T47D (cell line): ENCODE measurements at regions not wholly inside any gene's neighbourhood (a gene's known extent, or its start where the extent isn't known, plus 50 kb on each side); places are given as distances from the start of the nearest gene placed in this dataset.
"Not testable (repeated sequence)": the region's sequence is repeated elsewhere in the genome, so short reads cannot be mapped to it uniquely, and the experiment has no call there.

Experiments used
- DNase-seq, 2 experiments: peaks; one replicate each; pipeline versions ENCODE4 v3.0.0 to v3.0.0-alpha.2; 2011 to 2012; ENCODE audit warnings: low read depth in 1 of 2, low spot score in 1 of 2
- JUND ChIP-seq: IDR thresholded peaks from 2 replicates; pipeline ENCODE4 v1.6.1; 2012; ENCODE audit warnings: low read depth
- in situ Hi-C: cut with HindIII; loops from 2 replicates; pipeline ENCODE4 v1.10.0; 2016; ENCODE audit warnings: low sequenced_read_pairs, low pct_unique_long_range_greater_than_20kb

DNA sequence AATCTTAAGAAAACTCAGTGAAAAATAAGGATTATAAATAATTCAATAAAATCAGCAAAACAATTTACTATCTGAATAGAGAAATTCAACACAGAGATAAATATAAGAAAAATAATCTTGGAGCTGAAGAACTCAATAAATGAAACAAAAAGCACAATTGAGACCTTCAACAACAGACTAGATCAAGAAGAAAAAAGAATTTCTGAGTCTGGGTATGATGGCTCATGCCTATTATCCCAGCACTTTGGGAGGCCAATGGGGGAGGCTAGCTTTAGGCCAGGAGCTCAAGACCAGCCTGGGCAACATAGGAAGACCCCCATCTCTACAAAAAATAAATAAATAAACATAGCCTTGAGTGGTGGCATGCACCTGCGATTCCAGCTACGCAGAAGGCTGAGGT, 1295.7 kb upstream of the NRXN1 start:
- in situ Hi-C loops: no loop called here
- no peak for DNase-seq
- no peak for TF ChIP-seq JUND

DNA sequence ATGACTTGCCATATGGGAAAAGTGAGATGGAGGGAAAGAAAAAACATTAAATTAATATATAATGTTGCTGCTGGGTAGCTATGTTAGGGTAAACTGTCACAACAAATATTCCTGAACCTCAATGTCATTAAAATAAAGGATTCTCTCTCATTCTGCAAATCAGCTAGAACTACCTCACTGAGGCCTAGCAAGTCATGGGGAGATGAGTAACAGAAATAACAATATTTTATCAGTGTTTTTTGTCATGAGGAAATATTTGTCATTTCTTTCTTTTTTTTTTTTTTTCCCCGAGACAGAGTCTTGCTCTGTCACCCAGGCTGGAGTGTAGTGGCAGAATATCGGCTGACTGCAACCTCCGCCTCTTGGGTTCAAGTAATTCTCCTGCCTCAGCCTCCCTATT, 1282.3 kb upstream of the NRXN1 start:
- no peak for TF ChIP-seq JUND
- no peak for DNase-seq
- in situ Hi-C loops: no loop called here

DNA sequence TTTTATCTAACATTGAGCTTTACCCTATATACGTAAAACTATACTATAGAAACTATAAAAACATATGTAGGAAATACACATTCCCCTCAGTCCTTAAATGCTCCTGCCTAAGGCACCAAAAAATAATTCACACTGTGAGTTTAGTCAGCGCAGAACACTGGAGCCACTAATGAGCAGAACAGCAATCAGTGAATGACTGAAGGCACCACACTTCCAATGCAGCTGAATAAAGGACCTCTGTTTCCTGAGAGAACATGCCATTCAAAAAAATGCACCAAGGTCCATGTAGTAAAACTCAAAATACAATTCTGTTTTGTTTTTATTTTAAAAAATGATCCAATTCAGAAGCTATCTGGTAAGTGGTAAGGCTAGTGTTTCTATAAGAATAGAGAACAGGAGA, 1280.6 kb upstream of the NRXN1 start:
- in situ Hi-C loops: no loop called here
- TF ChIP-seq JUND: no peak

DNA sequence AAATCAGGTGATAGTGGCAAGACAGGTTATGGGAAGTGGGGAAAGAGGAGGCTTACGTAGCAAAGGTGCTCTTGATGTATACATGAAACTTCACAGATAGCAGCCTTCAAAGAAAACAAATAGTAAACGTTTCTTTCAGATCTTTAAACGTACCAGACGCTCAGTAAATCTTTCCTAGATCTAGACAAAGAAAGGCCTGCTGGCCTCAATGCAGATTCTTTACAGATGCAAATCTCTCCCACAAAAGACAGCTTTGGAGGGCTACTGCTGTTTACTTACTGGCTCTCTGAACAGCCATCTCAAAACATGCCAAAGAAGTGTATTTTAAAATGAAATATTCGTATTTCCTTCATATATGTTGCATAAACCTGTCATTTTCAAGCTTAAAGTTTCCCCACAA, 1279.9 kb upstream of the NRXN1 start:
- no peak for DNase-seq
- in situ Hi-C loops: no loop called here
- no peak for TF ChIP-seq JUND

More for the DNA sequence above, 1280.6 kb upstream of the NRXN1 start:
- no peak for DNase-seq

DNA sequence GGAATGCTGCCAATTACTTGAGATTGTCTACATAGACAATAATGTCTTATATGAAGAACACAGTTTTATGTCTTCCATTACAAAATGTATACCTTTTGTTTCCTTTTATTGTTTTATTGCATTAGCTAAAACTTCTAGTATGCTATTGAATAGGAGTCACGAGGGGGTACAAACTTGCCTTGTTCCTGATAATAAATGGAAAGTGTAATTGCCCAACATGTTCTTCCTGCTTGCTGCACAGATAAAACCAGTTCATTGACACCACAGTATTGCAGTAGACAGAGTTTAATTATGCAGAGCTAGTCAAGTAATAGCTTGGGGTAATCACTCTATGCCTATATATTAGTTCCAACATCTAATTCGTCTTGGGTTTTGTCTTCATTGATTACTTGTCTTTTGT, 1276.2 kb upstream of the NRXN1 start:
- DNase-seq: no peak
- no peak for TF ChIP-seq JUND
- in situ Hi-C loops: no loop called here

DNA sequence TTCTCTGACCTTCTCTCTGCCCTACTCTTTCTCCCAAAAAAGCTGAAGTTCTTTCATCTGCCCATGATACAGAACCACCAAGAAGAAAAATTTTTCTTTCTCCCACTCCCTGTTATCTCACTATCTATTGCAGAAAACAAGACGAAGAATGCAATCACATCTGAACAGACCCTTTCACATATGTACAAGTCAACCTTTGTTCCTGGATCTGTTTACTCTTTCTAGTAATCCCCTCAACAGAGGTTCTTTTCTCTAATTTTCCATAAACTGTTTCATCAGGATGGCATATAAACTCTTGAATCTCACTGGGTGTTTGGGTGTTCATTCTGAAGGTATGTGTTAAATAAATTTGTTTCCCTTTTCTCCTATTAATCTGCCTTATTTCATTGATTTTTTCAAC, 1262.7 kb upstream of the NRXN1 start:
- no peak for TF ChIP-seq JUND
- no peak for DNase-seq
- in situ Hi-C loops: no loop called here

DNA sequence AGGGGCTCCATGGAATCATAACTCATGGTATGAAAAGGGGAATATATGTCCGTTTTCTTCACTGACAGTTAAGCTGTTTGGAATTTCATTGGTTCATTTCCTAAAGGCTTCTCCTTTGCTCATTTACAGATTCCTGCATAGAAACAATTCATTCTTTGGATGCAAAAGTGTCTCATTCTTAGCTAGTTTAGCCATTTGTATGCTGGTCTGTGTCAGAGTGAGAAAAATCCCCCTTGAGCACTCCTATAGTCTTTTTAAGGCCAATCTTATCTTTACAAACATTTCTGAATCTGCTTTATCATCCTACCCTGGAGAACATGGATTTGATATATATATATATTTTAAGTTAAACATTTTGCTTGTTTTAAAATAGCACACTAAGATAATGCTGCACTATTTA, 1260.9 kb upstream of the NRXN1 start:
- in situ Hi-C loops: no loop called here
- DNase-seq: no peak
- no peak for TF ChIP-seq JUND

DNA sequence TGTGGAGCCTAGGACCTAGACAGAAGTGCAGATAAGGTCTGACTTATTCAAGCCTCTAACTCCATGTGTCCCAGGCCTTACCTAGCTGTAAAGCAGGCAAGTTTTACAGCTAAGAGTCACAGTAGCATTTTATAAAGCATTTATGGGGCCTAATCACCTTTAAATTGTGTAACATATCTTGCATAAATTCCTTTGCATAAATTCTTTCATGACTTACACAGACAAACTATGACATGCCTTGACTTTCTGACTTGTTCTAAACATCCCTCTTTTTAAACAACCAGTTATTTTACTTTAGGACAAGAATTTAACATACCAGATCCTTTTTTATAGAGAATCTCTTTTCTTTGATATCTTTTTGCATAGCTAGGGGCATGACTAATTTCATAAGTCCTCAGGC, 1257.8 kb upstream of the NRXN1 start:
- TF ChIP-seq JUND: no peak
- no peak for DNase-seq
- in situ Hi-C loops: no loop called here

DNA sequence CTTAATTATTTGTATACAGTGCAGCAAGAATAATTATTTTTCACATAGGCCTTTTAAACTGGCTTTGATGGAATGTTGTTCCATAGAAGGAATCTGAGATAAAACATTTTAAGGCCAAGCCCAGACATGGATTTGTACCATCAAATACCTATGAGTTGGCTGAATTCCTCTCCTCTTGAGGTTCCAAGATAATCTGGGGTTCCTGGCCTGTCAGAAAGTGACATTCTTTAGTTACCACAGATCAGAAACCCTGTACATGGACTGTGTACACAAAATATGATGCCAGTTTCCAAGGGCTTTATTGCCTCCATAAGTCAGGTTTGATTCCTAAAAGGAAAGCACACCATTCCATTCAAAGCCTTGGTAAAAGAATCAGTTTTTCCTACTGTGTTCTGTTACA, 1256.7 kb upstream of the NRXN1 start:
- in situ Hi-C loops: no loop called here
- no peak for TF ChIP-seq JUND
- no peak for DNase-seq

DNA sequence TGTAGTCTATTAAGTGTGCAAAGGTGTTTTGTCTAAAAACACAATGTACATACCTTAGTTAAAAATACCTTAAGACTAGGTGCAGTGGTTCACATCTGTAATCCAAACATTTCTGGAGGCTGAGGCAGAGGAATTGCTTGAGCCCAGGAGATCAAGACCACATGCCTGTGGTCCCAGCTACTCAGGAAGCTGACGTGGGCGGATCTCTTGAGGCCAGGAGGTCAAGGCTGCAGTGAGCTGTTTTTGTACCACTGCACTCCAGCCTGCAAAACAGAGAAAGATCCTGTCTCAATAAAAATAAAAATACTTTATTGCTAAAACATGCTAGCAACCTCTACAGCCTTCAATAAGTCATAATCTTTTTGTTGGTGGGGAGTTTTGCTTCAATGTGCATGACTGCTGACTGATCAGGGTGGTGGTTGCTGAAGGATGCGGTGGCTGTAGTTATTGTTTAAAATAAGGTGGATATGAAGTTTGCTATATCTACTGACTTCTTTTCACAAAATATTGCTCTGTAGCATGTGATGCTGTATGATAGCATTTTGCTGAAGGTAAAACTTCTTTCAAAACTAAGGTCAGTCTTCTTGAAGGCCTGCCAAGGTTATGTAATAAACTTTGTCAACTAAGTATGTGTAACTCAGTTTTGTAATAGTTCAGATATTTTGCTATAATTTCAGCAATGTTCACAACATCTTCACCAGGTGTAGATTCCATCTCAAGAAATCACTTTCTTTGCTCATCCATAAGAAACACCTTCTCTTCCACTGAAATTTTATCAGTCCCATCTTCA, 1238.0 kb upstream of the NRXN1 start:
- in situ Hi-C loops: no loop called here
- DNase-seq: no peak
- TF ChIP-seq JUND: no peak

DNA sequence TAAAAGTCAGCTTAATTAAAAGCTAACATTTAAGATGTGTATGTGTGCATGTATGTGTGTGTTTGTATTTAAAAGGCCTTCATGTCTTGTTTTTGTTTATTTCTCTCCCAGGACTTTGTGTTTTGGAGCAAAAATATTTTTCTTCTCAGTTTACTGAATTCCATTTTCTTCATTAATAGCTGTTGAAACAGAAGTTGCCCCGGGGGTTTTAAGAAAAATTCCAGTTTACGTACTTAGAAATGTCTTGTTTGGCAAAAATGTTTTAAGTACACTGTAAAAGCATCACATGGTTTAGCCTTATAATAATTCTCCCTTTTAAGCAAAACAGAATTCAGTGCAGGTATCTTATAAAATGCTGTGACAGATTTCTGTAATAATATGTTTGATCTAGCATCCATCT, 1233.0 kb upstream of the NRXN1 start:
- TF ChIP-seq JUND: no peak
- in situ Hi-C loops: no loop called here
- DNase-seq: no peak

DNA sequence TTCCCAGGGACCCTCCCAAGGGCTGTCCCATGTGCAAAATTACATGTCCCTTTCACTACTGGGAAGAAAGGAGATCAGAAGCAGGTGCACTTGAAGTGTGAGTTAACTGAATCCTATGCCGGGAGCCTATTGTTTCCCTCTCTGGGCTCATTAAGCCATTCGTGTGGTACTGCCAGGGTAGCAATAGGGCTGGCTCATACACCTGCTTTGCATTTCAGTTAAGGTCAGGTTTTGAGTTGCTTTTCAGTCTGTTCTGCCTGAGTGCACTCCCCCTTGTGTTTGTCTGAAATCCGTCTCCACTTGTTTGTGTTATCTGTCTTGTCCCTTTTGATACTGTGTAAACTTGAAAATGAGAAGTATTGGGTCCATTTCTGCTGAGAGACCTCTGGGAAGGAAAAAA, 1232.6 kb upstream of the NRXN1 start:
- DNase-seq: peak in 1 of 2 experiments; percentile 2

DNA sequence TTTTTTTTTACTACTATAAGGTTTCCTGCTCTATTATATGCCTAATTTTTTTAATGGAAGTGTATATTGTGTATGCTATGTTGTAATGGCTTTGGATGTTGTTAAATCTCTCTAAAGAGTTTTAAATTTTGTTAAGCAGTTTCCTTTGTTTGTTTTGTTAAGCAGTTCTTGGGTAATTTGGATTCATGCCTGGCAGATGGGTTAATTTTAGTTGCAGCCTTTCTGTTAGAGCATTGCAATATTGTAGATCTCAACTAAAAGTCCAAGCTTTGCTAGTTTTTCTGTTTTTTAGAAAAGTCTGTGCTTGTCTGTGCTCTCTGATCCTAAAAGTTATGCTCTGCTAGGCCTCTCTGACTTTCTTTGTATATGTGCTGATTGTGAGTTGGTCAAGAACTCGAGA, 1229.0 kb upstream of the NRXN1 start:
- no peak for TF ChIP-seq JUND

More for the DNA sequence above, 1232.6 kb upstream of the NRXN1 start:
- no peak for TF ChIP-seq JUND
- in situ Hi-C loops: no loop called here

DNA sequence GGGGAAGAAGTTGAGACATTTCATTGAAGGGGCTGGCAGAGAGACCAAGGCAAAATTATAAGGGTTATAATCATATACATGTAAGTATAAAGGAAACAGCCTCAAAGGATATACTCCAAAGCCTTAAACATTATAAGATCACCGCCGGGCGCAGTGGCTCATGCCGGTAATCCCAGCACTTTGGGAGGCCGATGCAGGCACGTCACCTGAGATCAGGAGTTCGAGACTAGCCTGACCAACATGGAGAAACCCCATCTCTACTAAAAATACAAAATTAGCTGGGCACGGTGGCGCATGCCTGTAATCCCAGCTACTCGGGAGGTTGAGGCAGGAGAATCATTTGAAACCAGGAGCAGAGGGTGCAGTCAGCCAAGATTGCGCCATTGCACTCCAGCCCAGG, 1227.0 kb upstream of the NRXN1 start:
- in situ Hi-C loops, DNase-seq: not testable (repeated sequence)

More for the DNA sequence above, 1229.0 kb upstream of the NRXN1 start:
- in situ Hi-C loops: no loop called here
- DNase-seq: no peak
